Liver (tissue), 8 donors: ENCODE measurements at regions not wholly inside any gene's neighbourhood (a gene's known extent, or its start where the extent isn't known, plus 50 kb on each side); places are given as distances from the start of the nearest gene placed in this dataset.

Source experiments
- DNase-seq: peaks from one replicate; pipeline ENCODE4 v3.0.0-alpha.2; 2017; ENCODE audit warnings: low spot score
- H3K27ac ChIP-seq, 2 donors: one replicate each; pipeline ENCODE4 v1.7.0; 2013; ENCODE audit warnings: inconsistent platforms in 2 of 2, low read length in 2 of 2, control low read depth in 1 of 2, low read depth in 1 of 2, mild to moderate bottlenecking in 1 of 2
- H3K27me3 ChIP-seq, 4 donors: one replicate each; pipeline versions ENCODE4 v1.6.1 to v1.7.0; 2013; ENCODE audit warnings: low read length in 3 of 4, inconsistent platforms in 1 of 4, mild to moderate bottlenecking in 1 of 4, moderate library complexity in 1 of 4; ENCODE audit not compliant: control insufficient read depth in 4 of 4, insufficient read depth in 4 of 4
- H3K36me3 ChIP-seq, 4 donors: one replicate each; pipeline versions ENCODE4 v1.6.1 to v1.7.0; 2013; ENCODE audit warnings: low read length in 3 of 4, mild to moderate bottlenecking in 3 of 4, low read depth in 1 of 4, moderate library complexity in 1 of 4; ENCODE audit not compliant: control insufficient read depth in 4 of 4, insufficient read depth in 3 of 4
- H3K4me1 ChIP-seq, 4 donors: one replicate each; pipeline versions ENCODE4 v1.6.1 to v1.7.0; 2013; ENCODE audit warnings: low read length in 3 of 4, mild to moderate bottlenecking in 3 of 4, moderate library complexity in 1 of 4; ENCODE audit not compliant: control insufficient read depth in 4 of 4, insufficient read depth in 4 of 4
- H3K4me3 ChIP-seq, 3 donors: one replicate each; pipeline versions ENCODE4 v1.6.1 to v1.7.0; 2013; ENCODE audit warnings: low read length in 3 of 3, control low read depth in 1 of 3, low read depth in 1 of 3, mild to moderate bottlenecking in 1 of 3
- H3K9ac ChIP-seq, 2 donors: one replicate each; pipeline ENCODE4 v1.7.0; 2013; ENCODE audit warnings: low read length in 2 of 2, mild to moderate bottlenecking in 2 of 2, moderate library complexity in 2 of 2, control low read depth in 1 of 2, low read depth in 1 of 2
- H3K9me3 ChIP-seq, 4 donors: one replicate each; pipeline versions ENCODE4 v1.6.1 to v1.7.0; 2013; ENCODE audit warnings: low read length in 3 of 4; ENCODE audit not compliant: control insufficient read depth in 4 of 4
- CTCF ChIP-seq: fragments of 150-350 bp; IDR thresholded peaks from 2 replicates; pipeline ENCODE4 v1.5.1; 2017; ENCODE audit warnings: improper control_type of control experiment, low read depth, low read length; ENCODE audit not compliant: missing input control
- EGR1 ChIP-seq, 2 donors: IDR thresholded peaks; 2 replicates each; pipeline ENCODE4 v1.6.1; 2016 to 2018; ENCODE audit warnings: antibody characterized with exemption in 2 of 2, low read depth in 2 of 2
- FOXA1 ChIP-seq: IDR thresholded peaks from 2 replicates; pipeline ENCODE4 v1.6.1; 2016; ENCODE audit warnings: antibody characterized with exemption
- FOXA2 ChIP-seq: IDR thresholded peaks from 2 replicates; pipeline ENCODE4 v1.6.1; 2016; ENCODE audit warnings: antibody characterized with exemption
- GABPA ChIP-seq, 2 donors: IDR thresholded peaks in 1 of 2; conservative IDR thresholded peaks in 1 of 2; 2 replicates each; pipeline ENCODE4 v1.6.1; 2016; ENCODE audit warnings: antibody characterized with exemption in 2 of 2, mild to moderate bottlenecking in 1 of 2, moderate library complexity in 1 of 2
- HNF4A ChIP-seq, 2 donors: conservative IDR thresholded peaks; 2 replicates each; pipeline ENCODE4 v1.6.1; 2016; ENCODE audit warnings: antibody characterized with exemption in 2 of 2, mild to moderate bottlenecking in 2 of 2
- HNF4G ChIP-seq: IDR thresholded peaks from 2 replicates; pipeline ENCODE4 v1.6.1; 2016; ENCODE audit warnings: antibody characterized with exemption
- JUND ChIP-seq, 2 donors: IDR thresholded peaks; 2 replicates each; pipeline ENCODE4 v1.6.1; 2016; ENCODE audit warnings: antibody characterized with exemption in 2 of 2
- MAX ChIP-seq: IDR thresholded peaks from 2 replicates; pipeline ENCODE4 v1.6.1; 2016; ENCODE audit warnings: antibody characterized with exemption
- NR2F2 ChIP-seq: IDR thresholded peaks from 2 replicates; pipeline ENCODE4 v1.6.1; 2016; ENCODE audit warnings: antibody characterized with exemption
- RAD21 ChIP-seq, 2 donors: IDR thresholded peaks; 2 replicates each; pipeline ENCODE4 v1.6.1; 2016; ENCODE audit warnings: antibody characterized with exemption in 2 of 2, mild to moderate bottlenecking in 2 of 2
- REST ChIP-seq: IDR thresholded peaks from 2 replicates; pipeline ENCODE4 v1.6.1; 2016; ENCODE audit warnings: antibody characterized with exemption, mild to moderate bottlenecking
- RXRA ChIP-seq, 2 donors: IDR thresholded peaks; 2 replicates each; pipeline ENCODE4 v1.6.1; 2017 to 2018; ENCODE audit warnings: antibody characterized with exemption in 2 of 2, mild to moderate bottlenecking in 1 of 2
- TAF1 ChIP-seq: conservative IDR thresholded peaks from 2 replicates; pipeline ENCODE4 v1.6.1; 2016; ENCODE audit warnings: antibody characterized with exemption, mild to moderate bottlenecking
- YY1 ChIP-seq: IDR thresholded peaks from 2 replicates; pipeline ENCODE4 v1.6.1; 2016; ENCODE audit warnings: antibody characterized with exemption, mild to moderate bottlenecking
- WGBS: extraction: QIAGEN DNeasy Blood & Tissue Kit; methylation state at CpG from one replicate; pipeline ENCODE4 v1.1.7; 2013; 5-methylcytosine and 5-hydroxymethylcytosine counted together
- TF ChIP-seq, protein P1 (sequence below): IDR thresholded peaks from 2 replicates; pipeline ENCODE4 v1.6.1; 2016; ENCODE audit warnings: antibody characterized with exemption
- TF ChIP-seq, protein P2 (sequence below): IDR thresholded peaks from 2 replicates; pipeline ENCODE4 v1.6.1; 2016; ENCODE audit warnings: antibody characterized with exemption
- donor health status: healthy.
- donor health status: healthy.
- donor health status: healthy.
- donor health status: healthy.
- donor health status: healthy.

DNA sequence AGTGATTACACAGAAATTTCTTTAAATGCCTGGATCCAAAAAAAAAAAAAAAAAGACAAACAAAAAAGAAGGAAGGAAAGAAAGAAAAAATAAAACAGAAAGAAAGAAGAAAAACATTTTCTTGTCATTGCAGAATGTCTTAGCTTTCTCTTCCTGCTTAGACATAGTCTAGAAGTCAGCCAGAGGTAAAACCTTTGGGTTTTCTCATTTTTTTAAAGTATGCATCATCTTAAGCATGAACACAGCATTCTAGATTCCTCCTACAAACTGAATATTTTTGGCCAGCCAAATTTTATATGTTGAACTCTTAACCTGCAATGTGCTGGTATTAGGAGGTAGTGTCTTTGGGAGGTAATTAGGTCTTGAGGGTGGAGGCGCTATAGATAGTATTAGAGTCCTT is 243.9 kb downstream of the TRIB2 start:
- Histone ChIP-seq H3K27ac (no peak overlapping the region), H3K9ac (no peak overlapping the region), H3K9me3 (no peaks in the 10 kb centered on the region), H3K36me3 (no peaks in the 10 kb centered on the region), H3K4me3 (no peak overlapping the region), H3K4me1 (no peaks in the 10 kb centered on the region), H3K27me3 (no peaks in the 10 kb centered on the region)
- no peak for DNase-seq
- TF ChIP-seq FOXA2 (no peak), TAF1 (no peak), HNF4A (conservative IDR thresholded peaks at IDR 0.05) (no peak), JUND (IDR thresholded peaks at IDR 0.05) (no peak), GABPA (IDR thresholded peaks at IDR 0.05 in 1 of 2, conservative IDR thresholded peaks at IDR 0.05 in 1 of 2) (no peak), HNF4G (no peak), REST (no peak), NR2F2 (no peak), YY1 (no peak), CTCF (no peak), MAX (no peak), FOXA1 (no peak), RXRA (IDR thresholded peaks at IDR 0.05) (no peak), EGR1 (IDR thresholded peaks at IDR 0.05; ENCODE audit: low read depth in 2 of 2) (no peak)
- TF ChIP-seq, protein P1, sequence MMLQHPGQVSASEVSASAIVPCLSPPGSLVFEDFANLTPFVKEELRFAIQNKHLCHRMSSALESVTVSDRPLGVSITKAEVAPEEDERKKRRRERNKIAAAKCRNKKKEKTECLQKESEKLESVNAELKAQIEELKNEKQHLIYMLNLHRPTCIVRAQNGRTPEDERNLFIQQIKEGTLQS = no peak
- TF ChIP-seq, protein P2, sequence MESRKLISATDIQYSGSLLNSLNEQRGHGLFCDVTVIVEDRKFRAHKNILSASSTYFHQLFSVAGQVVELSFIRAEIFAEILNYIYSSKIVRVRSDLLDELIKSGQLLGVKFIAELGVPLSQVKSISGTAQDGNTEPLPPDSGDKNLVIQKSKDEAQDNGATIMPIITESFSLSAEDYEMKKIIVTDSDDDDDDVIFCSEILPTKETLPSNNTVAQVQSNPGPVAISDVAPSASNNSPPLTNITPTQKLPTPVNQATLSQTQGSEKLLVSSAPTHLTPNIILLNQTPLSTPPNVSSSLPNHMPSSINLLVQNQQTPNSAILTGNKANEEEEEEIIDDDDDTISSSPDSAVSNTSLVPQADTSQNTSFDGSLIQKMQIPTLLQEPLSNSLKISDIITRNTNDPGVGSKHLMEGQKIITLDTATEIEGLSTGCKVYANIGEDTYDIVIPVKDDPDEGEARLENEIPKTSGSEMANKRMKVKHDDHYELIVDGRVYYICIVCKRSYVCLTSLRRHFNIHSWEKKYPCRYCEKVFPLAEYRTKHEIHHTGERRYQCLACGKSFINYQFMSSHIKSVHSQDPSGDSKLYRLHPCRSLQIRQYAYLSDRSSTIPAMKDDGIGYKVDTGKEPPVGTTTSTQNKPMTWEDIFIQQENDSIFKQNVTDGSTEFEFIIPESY = no peak
- 100% methylated on average over 1 of the region's 1 CpG for WGBS

- Histone ChIP-seq H3K27me3 (no peaks in the 10 kb centered on the region), H3K4me3 (no peak overlapping the region), H3K36me3 (no peaks in the 10 kb centered on the region), H3K4me1 (no peaks in the 10 kb centered on the region), H3K27ac (no peak overlapping the region), H3K9ac (no peak overlapping the region), H3K9me3 (no peaks in the 10 kb centered on the region)
- DNase-seq = no peak
- TF ChIP-seq TAF1 (no peak), RAD21 (IDR thresholded peaks at IDR 0.05) (no peak), MAX (no peak), HNF4G (no peak), YY1 (no peak)
- 79% methylated on average over 5 of the region's 5 CpGs for WGBS
These were observed 248.3 kb downstream of the TRIB2 start for GRCh38 chr2:12964904-12965539.
